HG03095 (cell line): ENCODE measurements at regions not wholly inside any gene's neighbourhood (a gene's known extent, or its start where the extent isn't known, plus 50 kb on each side); places are given as distances from the start of the nearest gene placed in this dataset.
"Not testable (repeated sequence)": the region's sequence is repeated elsewhere in the genome, so short reads cannot be mapped to it uniquely, and the experiment has no call there.

Source experiments
- ATAC-seq: cut with Tn5 transposase; IDR thresholded peaks from one replicate; pipeline ENCODE4 v1.9.1; 2021; ENCODE audit warnings: moderate library complexity; ENCODE audit not compliant: unreplicated experiment

GRCh38 chr7:125490167-125490566, 560.5 kb upstream of the POT1 start:
- ATAC-seq = no peak

GRCh38 chr7:125485223-125485622, 555.6 kb upstream of the POT1 start:
- ATAC-seq = no peak

- ATAC-seq = no peak
These were observed 555.1 kb upstream of the POT1 start for GRCh38 chr7:125484755-125485154.

GRCh38 chr7:125481323-125481722, 551.7 kb upstream of the POT1 start:
- ATAC-seq = no peak

GRCh38 chr7:125480762-125481161, 551.1 kb upstream of the POT1 start:
- no peak for ATAC-seq

GRCh38 chr7:125468855-125469174, 539.2 kb upstream of the POT1 start:
- no peak for ATAC-seq

GRCh38 chr7:125467996-125468854, 538.6 kb upstream of the POT1 start:
- no peak for ATAC-seq

- ATAC-seq = no peak
These were observed 535.9 kb upstream of the POT1 start for GRCh38 chr7:125465527-125465926.

- no peak for ATAC-seq
These were observed 533.0 kb upstream of the POT1 start for GRCh38 chr7:125462615-125463014.

GRCh38 chr7:125459038-125459437, 529.4 kb upstream of the POT1 start:
- no peak for ATAC-seq

- ATAC-seq = no peak
These were observed 521.1 kb upstream of the POT1 start for GRCh38 chr7:125450749-125451148.

GRCh38 chr7:125445836-125446235, 516.2 kb upstream of the POT1 start:
- ATAC-seq = no peak

GRCh38 chr7:125444864-125445263, 515.2 kb upstream of the POT1 start:
- no peak for ATAC-seq

GRCh38 chr7:125436220-125436619, 506.6 kb upstream of the POT1 start:
- ATAC-seq = no peak

- ATAC-seq = no peak
These were observed 501.7 kb upstream of the POT1 start for GRCh38 chr7:125431349-125431748.

GRCh38 chr7:125430013-125430412, 500.4 kb upstream of the POT1 start:
- no peak for ATAC-seq

- ATAC-seq = no peak
These were observed 498.1 kb upstream of the POT1 start for GRCh38 chr7:125427676-125428075.

GRCh38 chr7:125425506-125425905, 495.9 kb upstream of the POT1 start:
- no peak for ATAC-seq

- ATAC-seq = no peak
These were observed 495.1 kb upstream of the POT1 start for GRCh38 chr7:125424721-125425120.

GRCh38 chr7:125423458-125424155, 494.0 kb upstream of the POT1 start:
- no peak for ATAC-seq

- ATAC-seq = not testable (repeated sequence)
These were observed 491.8 kb upstream of the POT1 start for GRCh38 chr7:125421407-125421806.

- ATAC-seq = no peak
These were observed 483.5 kb upstream of the POT1 start for GRCh38 chr7:125412890-125413665.
